ENCODE measurements at regions not wholly inside any gene's neighbourhood (a gene's known extent, or its start where the extent isn't known, plus 50 kb on each side); places are given as distances from the start of the nearest gene placed in this dataset.

- Histone ChIP-seq H3K9me3 (ENCODE audit: control insufficient read depth in 2 of 2, insufficient read depth in 1 of 2, low read depth in 1 of 2, low read length in 1 of 2) (no peaks in the 10 kb centered on the region), H3K27ac (ENCODE audit: low read depth in 2 of 2, low read length in 1 of 2) (no peak overlapping the region), H3K4me3 (ENCODE audit: low read depth in 1 of 2, low read length in 2 of 2) (no peak overlapping the region), H3K4me1 (ENCODE audit: control insufficient read depth in 2 of 2, insufficient read depth in 2 of 2, low read length in 1 of 2) (no peaks in the 10 kb centered on the region), H3K36me3 (ENCODE audit: control insufficient read depth in 2 of 2, insufficient read depth in 2 of 2, low read length in 1 of 2) (no peaks in the 10 kb centered on the region), H3K27me3 (ENCODE audit: control insufficient read depth in 1 of 2, insufficient read depth in 2 of 2, low read length in 2 of 2) (no peaks in the 10 kb centered on the region)
- WGBS, 2 donors = 78 to 82% methylated on average over 4 of the region's 4 CpGs
Observed at GRCh38 chr5:74405593-74405992, 234.9 kb downstream of the ENC1 start.

GRCh38 chr5:74404574-74405508, 235.7 kb downstream of the ENC1 start:
- 80 to 88% methylated on average over 4 of the region's 4 CpGs for WGBS, 2 donors
- Histone ChIP-seq H3K4me1 (ENCODE audit: control insufficient read depth in 2 of 2, insufficient read depth in 2 of 2, low read length in 1 of 2) (no peaks in the 10 kb centered on the region), H3K27ac (ENCODE audit: low read depth in 2 of 2, low read length in 1 of 2) (no peak overlapping the region), H3K9me3 (ENCODE audit: control insufficient read depth in 2 of 2, insufficient read depth in 1 of 2, low read depth in 1 of 2, low read length in 1 of 2) (no peaks in the 10 kb centered on the region), H3K4me3 (ENCODE audit: low read depth in 1 of 2, low read length in 2 of 2) (no peak overlapping the region), H3K36me3 (ENCODE audit: control insufficient read depth in 2 of 2, insufficient read depth in 2 of 2, low read length in 1 of 2) (no peaks in the 10 kb centered on the region), H3K27me3 (ENCODE audit: control insufficient read depth in 1 of 2, insufficient read depth in 2 of 2, low read length in 2 of 2) (no peaks in the 10 kb centered on the region)

- no peaks in the 10 kb centered on the region for H3K36me3 ChIP-seq (ENCODE audit: control insufficient read depth in 2 of 2, insufficient read depth in 2 of 2, low read length in 1 of 2)
- whole genome bisulfite sequencing, 2 donors = 91 to 92% methylated on average over 2 of the region's 2 CpGs
- H3K4me3 ChIP-seq (ENCODE audit: low read depth in 1 of 2, low read length in 2 of 2) = no peak overlapping the region
- H3K27me3 ChIP-seq (ENCODE audit: control insufficient read depth in 1 of 2, insufficient read depth in 2 of 2, low read length in 2 of 2) = no peaks in the 10 kb centered on the region
- H3K4me1 ChIP-seq (ENCODE audit: control insufficient read depth in 2 of 2, insufficient read depth in 2 of 2, low read length in 1 of 2) = no peaks in the 10 kb centered on the region
- H3K9me3 ChIP-seq (ENCODE audit: control insufficient read depth in 2 of 2, insufficient read depth in 1 of 2, low read depth in 1 of 2, low read length in 1 of 2) = peaks cover 0 to 2% of the 10 kb centered on the region in 2 donors
- H3K27ac ChIP-seq (ENCODE audit: low read depth in 2 of 2, low read length in 1 of 2) = no peak overlapping the region
Observed at GRCh38 chr5:74403771-74404170, 236.8 kb downstream of the ENC1 start.

- Histone ChIP-seq H3K27me3 (ENCODE audit: control insufficient read depth in 1 of 2, insufficient read depth in 2 of 2, low read length in 2 of 2) (no peaks in the 10 kb centered on the region), H3K4me1 (ENCODE audit: control insufficient read depth in 2 of 2, insufficient read depth in 2 of 2, low read length in 1 of 2) (no peaks in the 10 kb centered on the region), H3K36me3 (ENCODE audit: control insufficient read depth in 2 of 2, insufficient read depth in 2 of 2, low read length in 1 of 2) (no peaks in the 10 kb centered on the region), H3K27ac (ENCODE audit: low read depth in 2 of 2, low read length in 1 of 2) (no peak overlapping the region), H3K4me3 (ENCODE audit: low read depth in 1 of 2, low read length in 2 of 2) (no peak overlapping the region), H3K9me3 (ENCODE audit: control insufficient read depth in 2 of 2, insufficient read depth in 1 of 2, low read depth in 1 of 2, low read length in 1 of 2) (peaks cover 0 to 2% of the 10 kb centered on the region in 2 donors)
- 75 to 80% methylated on average over 4 of the region's 4 CpGs for whole genome bisulfite sequencing, 2 donors
Observed at GRCh38 chr5:74402553-74402952, 238.0 kb downstream of the ENC1 start.

GRCh38 chr5:74401946-74402320, 238.6 kb downstream of the ENC1 start:
- H3K4me1 ChIP-seq (ENCODE audit: control insufficient read depth in 2 of 2, insufficient read depth in 2 of 2, low read length in 1 of 2) = no peaks in the 10 kb centered on the region
- peaks cover 0 to 2% of the 10 kb centered on the region in 2 donors for H3K9me3 ChIP-seq (ENCODE audit: control insufficient read depth in 2 of 2, insufficient read depth in 1 of 2, low read depth in 1 of 2, low read length in 1 of 2)
- no peaks in the 10 kb centered on the region for H3K27me3 ChIP-seq (ENCODE audit: control insufficient read depth in 1 of 2, insufficient read depth in 2 of 2, low read length in 2 of 2)
- no peak overlapping the region for H3K27ac ChIP-seq (ENCODE audit: low read depth in 2 of 2, low read length in 1 of 2)
- no peak overlapping the region for H3K4me3 ChIP-seq (ENCODE audit: low read depth in 1 of 2, low read length in 2 of 2)
- no peaks in the 10 kb centered on the region for H3K36me3 ChIP-seq (ENCODE audit: control insufficient read depth in 2 of 2, insufficient read depth in 2 of 2, low read length in 1 of 2)
- 92 to 95% methylated on average over 3 of the region's 3 CpGs for WGBS, 2 donors

- Histone ChIP-seq H3K9me3 (ENCODE audit: control insufficient read depth in 2 of 2, insufficient read depth in 1 of 2, low read depth in 1 of 2, low read length in 1 of 2) (peaks cover 0 to 2% of the 10 kb centered on the region in 2 donors), H3K4me1 (ENCODE audit: control insufficient read depth in 2 of 2, insufficient read depth in 2 of 2, low read length in 1 of 2) (no peaks in the 10 kb centered on the region), H3K4me3 (ENCODE audit: low read depth in 1 of 2, low read length in 2 of 2) (no peak overlapping the region), H3K27ac (ENCODE audit: low read depth in 2 of 2, low read length in 1 of 2) (no peak overlapping the region), H3K36me3 (ENCODE audit: control insufficient read depth in 2 of 2, insufficient read depth in 2 of 2, low read length in 1 of 2) (no peaks in the 10 kb centered on the region), H3K27me3 (ENCODE audit: control insufficient read depth in 1 of 2, insufficient read depth in 2 of 2, low read length in 2 of 2) (no peaks in the 10 kb centered on the region)
- 76 to 87% methylated on average over 2 of the region's 2 CpGs for WGBS, 2 donors
Observed at GRCh38 chr5:74401281-74401945, 239.1 kb downstream of the ENC1 start.

GRCh38 chr5:74400067-74400466, 240.5 kb downstream of the ENC1 start:
- no peak overlapping the region for H3K4me3 ChIP-seq (ENCODE audit: low read depth in 1 of 2, low read length in 2 of 2)
- WGBS, 2 donors = 49 to 50% methylated on average over 2 of the region's 2 CpGs
- H3K36me3 ChIP-seq (ENCODE audit: control insufficient read depth in 2 of 2, insufficient read depth in 2 of 2, low read length in 1 of 2) = no peaks in the 10 kb centered on the region
- peaks cover 0 to under 1% of the 10 kb centered on the region in 2 donors for H3K4me1 ChIP-seq (ENCODE audit: control insufficient read depth in 2 of 2, insufficient read depth in 2 of 2, low read length in 1 of 2)
- H3K9me3 ChIP-seq (ENCODE audit: control insufficient read depth in 2 of 2, insufficient read depth in 1 of 2, low read depth in 1 of 2, low read length in 1 of 2) = peaks cover 0 to 2% of the 10 kb centered on the region in 2 donors
- no peaks in the 10 kb centered on the region for H3K27me3 ChIP-seq (ENCODE audit: control insufficient read depth in 1 of 2, insufficient read depth in 2 of 2, low read length in 2 of 2)
- H3K27ac ChIP-seq (ENCODE audit: low read depth in 2 of 2, low read length in 1 of 2) = no peak overlapping the region

GRCh38 chr5:74396913-74397622, 243.5 kb downstream of the ENC1 start:
- Histone ChIP-seq H3K27ac (ENCODE audit: low read depth in 2 of 2, low read length in 1 of 2) (no peak overlapping the region), H3K9me3 (ENCODE audit: control insufficient read depth in 2 of 2, insufficient read depth in 1 of 2, low read depth in 1 of 2, low read length in 1 of 2) (peaks cover 0 to 2% of the 10 kb centered on the region in 2 donors), H3K36me3 (ENCODE audit: control insufficient read depth in 2 of 2, insufficient read depth in 2 of 2, low read length in 1 of 2) (no peaks in the 10 kb centered on the region), H3K4me3 (ENCODE audit: low read depth in 1 of 2, low read length in 2 of 2) (no peak overlapping the region), H3K27me3 (ENCODE audit: control insufficient read depth in 1 of 2, insufficient read depth in 2 of 2, low read length in 2 of 2) (no peaks in the 10 kb centered on the region), H3K4me1 (ENCODE audit: control insufficient read depth in 2 of 2, insufficient read depth in 2 of 2, low read length in 1 of 2) (peaks cover 0 to 4% of the 10 kb centered on the region in 2 donors)
- WGBS, 2 donors = 77 to 84% methylated on average over 10 of the region's 10 CpGs
